ENCODE measurements at regions not wholly inside any gene's neighbourhood (a gene's known extent, or its start where the extent isn't known, plus 50 kb on each side); places are given as distances from the start of the nearest gene placed in this dataset.

DNA sequence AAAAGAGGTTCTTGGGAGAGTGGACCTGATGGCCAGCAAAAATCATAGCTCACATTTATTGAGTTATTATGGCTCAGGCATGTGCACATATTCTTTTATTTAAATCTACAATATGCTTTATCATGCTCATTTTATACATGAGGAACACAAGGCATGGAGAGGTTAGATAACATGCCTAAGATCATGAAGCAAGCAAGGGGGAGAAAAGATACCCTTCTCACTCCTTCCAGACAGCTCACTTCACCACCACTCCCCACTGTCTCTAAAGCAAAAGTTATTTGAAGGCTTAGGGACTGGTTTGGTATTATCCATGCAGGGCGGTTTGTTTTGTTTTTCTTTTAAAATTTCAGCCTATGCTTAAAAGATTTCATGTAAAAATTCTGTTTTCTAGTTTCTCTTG, 59.0 kb upstream of the PDE8B start:
- WGBS, 2 donors = 97 to 98% methylated on average over 1 of the region's 1 CpG
- intact Hi-C loops (cut with DNase I) = no loop called here
- Histone ChIP-seq H3K9me3 (no peaks in the 10 kb centered on the region), H3K27ac (no peak overlapping the region), H3K4me3 (no peak overlapping the region), H3K27me3 (no peaks in the 10 kb centered on the region), H3K4me1 (no peaks in the 10 kb centered on the region), H3K36me3 (no peaks in the 10 kb centered on the region)
- no peak for TF ChIP-seq POLR2AphosphoS5 (IDR thresholded peaks at IDR 0.05)
- no peak for TF ChIP-seq CTCF (IDR thresholded peaks at IDR 0.05)
- TF ChIP-seq POLR2A (IDR thresholded peaks at IDR 0.05) = no peak
- TF ChIP-seq EP300 (IDR thresholded peaks at IDR 0.05) = no peak
- DNase-seq = no peak

- intact Hi-C loops (cut with DNase I) = no loop called here
- no peaks in the 10 kb centered on the region for H3K9me3 ChIP-seq
- no peaks in the 10 kb centered on the region for H3K36me3 ChIP-seq
- no peak overlapping the region for H3K4me3 ChIP-seq
- no peak overlapping the region for H3K27ac ChIP-seq
- WGBS, 2 donors = 82 to 88% methylated on average over 2 of the region's 2 CpGs
- no peaks in the 10 kb centered on the region for H3K4me1 ChIP-seq
- TF ChIP-seq POLR2A (IDR thresholded peaks at IDR 0.05) (no peak), CTCF (IDR thresholded peaks at IDR 0.05) (no peak), POLR2AphosphoS5 (IDR thresholded peaks at IDR 0.05) (no peak), EP300 (IDR thresholded peaks at IDR 0.05) (no peak)
- H3K27me3 ChIP-seq = no peaks in the 10 kb centered on the region
- DNase-seq = no peak
Measured at GRCh38 chr5:77146896-77147295, 59.8 kb upstream of the ZBED3 start.

DNA sequence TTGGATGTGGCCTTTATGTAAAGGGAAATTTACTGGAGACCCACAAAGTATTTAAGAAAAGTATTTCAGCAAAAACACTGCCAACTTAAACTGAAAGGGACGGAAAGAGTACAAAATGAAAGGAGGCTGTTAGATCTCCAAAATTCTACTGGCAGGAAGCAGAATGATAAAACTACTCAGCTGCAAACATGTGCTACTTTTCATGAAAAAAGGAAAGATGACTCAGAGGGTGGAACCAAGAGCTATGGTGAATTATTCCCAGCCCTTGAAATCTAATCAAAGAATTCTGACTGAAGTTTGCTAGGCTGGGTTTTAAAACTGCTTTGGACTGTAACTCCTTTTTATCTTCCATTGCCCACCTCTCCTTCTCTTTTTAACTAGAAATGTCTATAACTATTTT, 58.6 kb upstream of the ZBED3 start:
- Histone ChIP-seq H3K27me3 (no peaks in the 10 kb centered on the region), H3K36me3 (no peaks in the 10 kb centered on the region), H3K4me1 (no peaks in the 10 kb centered on the region), H3K27ac (no peak overlapping the region), H3K4me3 (no peak overlapping the region), H3K9me3 (no peaks in the 10 kb centered on the region)
- DNase-seq = no peak
- intact Hi-C loops (cut with DNase I) = loop anchor here (2.0 kb wide), 1 partner anchor 65 kb away; the partner anchor contains the start of gene PDE8B
- 80 to 90% methylated on average over 1 of the region's 1 CpG for WGBS, 2 donors
- TF ChIP-seq POLR2AphosphoS5 (IDR thresholded peaks at IDR 0.05) (no peak), EP300 (IDR thresholded peaks at IDR 0.05) (no peak), CTCF (IDR thresholded peaks at IDR 0.05) (no peak), POLR2A (IDR thresholded peaks at IDR 0.05) (no peak)

DNA sequence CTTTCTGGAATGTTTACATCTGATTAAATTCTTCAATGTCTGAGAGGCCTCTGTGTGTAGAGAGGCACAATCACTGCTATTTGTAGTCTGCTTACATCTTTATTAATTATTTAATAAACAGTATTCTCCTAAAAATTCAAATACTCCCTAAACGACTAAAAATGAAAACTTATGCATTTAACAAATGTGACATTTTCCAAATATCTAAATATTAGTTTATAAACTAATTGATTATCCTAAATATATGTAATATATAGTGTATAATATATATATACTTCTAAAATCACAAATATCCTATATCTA, 57.7 kb upstream of the ZBED3 start:
- TF ChIP-seq POLR2AphosphoS5 (IDR thresholded peaks at IDR 0.05) (no peak), CTCF (IDR thresholded peaks at IDR 0.05) (peak in 1 of 4 experiments; percentile 16)
- H3K36me3 ChIP-seq = no peaks in the 10 kb centered on the region
- H3K27me3 ChIP-seq = no peaks in the 10 kb centered on the region
- no peaks in the 10 kb centered on the region for H3K9me3 ChIP-seq
- 34 to 76% methylated on average over 1 of the region's 1 CpG for WGBS, 2 donors
- H3K4me3 ChIP-seq = no peak overlapping the region
- intact Hi-C loops (cut with DNase I) = loop anchor here (1.0 to 2.0 kb wide), 3 partner anchors 66 to 348 kb away; partner anchors contain the start of genes PDE8B and WDR41
- no peak for DNase-seq
- H3K4me1 ChIP-seq = no peaks in the 10 kb centered on the region
- no peak overlapping the region for H3K27ac ChIP-seq

Data from sigmoid colon (tissue), 6 donors.